Stimulated activated naive B cell treated with anti-CD40 and anti-IgM and Interleukin-4, amounts not matched to agents 10 μg/mL and 1 μg/mL and 100 μg/mL, for 72 hours (primary cell): ENCODE measurements at regions not wholly inside any gene's neighbourhood (a gene's known extent, or its start where the extent isn't known, plus 50 kb on each side); places are given as distances from the start of the nearest gene placed in this dataset.
A peak's percentile ranks its signal among the peaks of the same experiment; 100 is the strongest.

Experiments
- ATAC-seq, 2 donors: fragments of 150-1000 bp; cut with Tn5 transposase; replicated peaks; 2 replicates each; pipeline ENCODE4 v1.10.0; 2021; ENCODE audit warnings: moderate library complexity in 1 of 2
- DNase-seq: peaks from one replicate; pipeline ENCODE4 v3.0.0; 2021
- H3K27ac Mint-ChIP-seq: one replicate; pipeline ENCODE4 v1.8.0; 2022; ENCODE audit warnings: mild to moderate bottlenecking, mixed read lengths
- H3K27me3 Mint-ChIP-seq, 2 donors: one replicate each; pipeline ENCODE4 v1.8.0; 2022; ENCODE audit warnings: mixed read lengths in 2 of 2
- H3K36me3 Mint-ChIP-seq, 2 donors: one replicate each; pipeline ENCODE4 v1.8.0; 2022; ENCODE audit warnings: mixed read lengths in 2 of 2, mild to moderate bottlenecking in 1 of 2
- H3K4me1 Mint-ChIP-seq, 2 donors: one replicate each; pipeline ENCODE4 v1.8.0; 2022; ENCODE audit warnings: mixed read lengths in 2 of 2, mild to moderate bottlenecking in 1 of 2
- H3K4me3 Mint-ChIP-seq, 2 donors: one replicate each; pipeline ENCODE4 v1.8.0; 2022; ENCODE audit warnings: mild to moderate bottlenecking in 2 of 2, mixed read lengths in 2 of 2, moderate library complexity in 1 of 2
- H3K9me3 Mint-ChIP-seq, 2 donors: one replicate each; pipeline ENCODE4 v1.8.0; 2022; ENCODE audit warnings: mixed read lengths in 2 of 2, mild to moderate bottlenecking in 1 of 2

DNA sequence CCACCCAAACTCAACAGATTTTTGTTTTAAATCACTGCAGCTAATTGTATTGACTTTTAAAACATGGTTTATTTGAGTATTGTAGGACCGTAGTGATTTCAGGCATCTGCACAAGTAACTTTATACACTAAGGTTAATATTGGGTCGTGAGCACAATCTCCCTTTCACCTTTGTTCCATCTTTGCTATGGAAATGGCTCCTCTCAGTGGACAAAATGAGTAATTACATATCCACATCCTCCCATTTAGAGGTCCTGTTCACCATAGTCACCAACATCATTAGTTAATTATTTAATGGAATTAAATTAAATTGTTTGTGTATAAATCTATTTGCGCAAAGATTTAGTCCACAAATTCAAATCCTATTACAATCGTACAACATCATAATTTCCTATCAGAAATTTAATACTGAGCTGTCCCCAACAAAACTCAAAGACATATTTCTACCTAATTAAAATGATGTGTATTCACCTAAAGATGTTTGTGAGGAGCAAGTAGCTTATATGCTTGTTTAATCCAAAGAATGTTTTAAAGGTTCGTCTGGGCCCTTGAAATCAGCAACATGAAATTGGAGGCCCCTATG is 173.0 kb upstream of the DAPK1 start:
- no peak overlapping the region for H3K4me3 Mint-ChIP-seq

DNA sequence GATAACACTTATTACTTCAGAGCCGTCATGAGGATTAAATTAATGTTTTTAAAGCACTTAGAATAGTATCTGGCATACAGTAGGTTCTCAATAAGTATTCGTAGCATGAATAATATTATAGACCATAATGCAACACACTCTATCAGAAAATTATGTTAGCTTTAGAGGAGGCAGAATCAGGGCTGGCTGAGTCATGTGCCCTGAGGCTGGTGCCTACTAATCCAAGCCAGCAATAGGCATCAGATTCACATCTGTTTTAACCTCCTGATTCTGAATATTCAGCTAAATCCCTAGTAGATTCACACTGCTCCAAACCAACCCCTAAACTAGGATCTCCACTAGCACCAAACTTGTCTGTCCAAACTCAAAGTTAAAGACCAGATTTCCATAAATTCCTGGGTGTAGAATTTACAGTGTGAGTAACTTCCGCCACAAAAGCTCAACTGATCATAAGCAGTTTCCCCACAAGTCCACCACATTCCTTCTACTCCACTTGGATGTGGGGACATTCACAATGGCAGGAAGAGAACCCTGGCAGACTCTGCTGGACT is 170.0 kb upstream of the DAPK1 start:
- Mint-ChIP-seq H3K4me3 (no peak overlapping the region), H3K27ac (no peak overlapping the region), H3K4me1 (no peaks in the 10 kb centered on the region), H3K27me3 (peaks cover 4 to 8% of the 10 kb centered on the region in 2 donors), H3K9me3 (peaks cover 5 to 9% of the 10 kb centered on the region in 2 donors), H3K36me3 (peaks cover 3 to 4% of the 10 kb centered on the region in 2 donors)
- no peak for ATAC-seq
- no peak for DNase-seq

More for the DNA sequence above, 173.0 kb upstream of the DAPK1 start:
- DNase-seq (no peak), ATAC-seq (peak; percentile 54 to 56)
- H3K27me3 Mint-ChIP-seq, result peaks cover 8 to 10% of the 10 kb centered on the region in 2 donors
- no peaks in the 10 kb centered on the region for H3K36me3 Mint-ChIP-seq
- no peaks in the 10 kb centered on the region for H3K9me3 Mint-ChIP-seq
- no peak overlapping the region for H3K27ac Mint-ChIP-seq
- no peaks in the 10 kb centered on the region for H3K4me1 Mint-ChIP-seq

DNA sequence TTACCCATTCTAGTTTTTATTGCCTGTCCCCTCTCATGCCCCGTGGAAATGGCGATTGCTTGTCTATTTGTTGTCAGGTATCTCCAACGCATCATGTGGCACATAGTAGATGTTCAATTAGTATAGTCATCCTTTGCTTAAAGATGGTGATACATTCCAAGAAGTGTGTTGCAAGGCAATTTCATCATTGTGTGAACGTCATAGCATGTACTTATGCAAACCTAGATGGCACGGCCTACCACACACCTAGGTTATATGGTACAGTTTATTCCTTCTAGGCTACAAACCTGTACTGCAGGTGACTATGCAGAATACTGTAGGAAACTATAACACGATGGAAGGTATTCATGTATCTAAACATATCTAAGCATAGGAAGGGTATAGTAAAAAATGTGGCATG is 163.9 kb upstream of the DAPK1 start:
- H3K27me3 Mint-ChIP-seq, result peaks cover 25 to 37% of the 10 kb centered on the region in 2 donors
- ATAC-seq, result no peak

DNA sequence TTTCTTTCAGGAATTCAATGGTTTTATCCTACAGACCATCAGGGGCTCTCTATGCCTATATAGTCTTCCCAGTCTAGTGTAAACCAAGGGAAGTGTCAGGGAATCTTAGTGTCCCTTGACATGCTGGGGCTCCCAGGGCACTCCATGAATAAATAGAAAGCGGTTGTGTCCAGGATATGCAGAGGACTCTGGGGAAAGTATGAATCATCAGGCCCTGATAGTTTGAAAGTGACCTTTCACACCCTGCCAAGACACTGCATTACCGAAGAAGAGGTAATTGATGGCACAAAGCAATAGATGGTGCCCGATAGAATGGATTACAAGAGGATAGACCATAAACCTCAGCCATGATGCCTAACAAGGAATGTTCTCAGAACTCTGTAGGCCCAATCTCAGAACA is 163.3 kb upstream of the DAPK1 start:
- Mint-ChIP-seq H3K4me1 (peaks cover 4 to 7% of the 10 kb centered on the region in 2 donors), H3K4me3 (no peak overlapping the region), H3K27ac (no peak overlapping the region)

More for the DNA sequence above, 163.9 kb upstream of the DAPK1 start:
- peaks cover 4 to 7% of the 10 kb centered on the region in 2 donors for H3K4me1 Mint-ChIP-seq
- no peak for DNase-seq
- H3K9me3 Mint-ChIP-seq, result peaks cover 5 to 9% of the 10 kb centered on the region in 2 donors
- H3K4me3 Mint-ChIP-seq, result no peak overlapping the region
- H3K27ac Mint-ChIP-seq, result no peak overlapping the region
- peaks cover 3 to 4% of the 10 kb centered on the region in 2 donors for H3K36me3 Mint-ChIP-seq

DNA sequence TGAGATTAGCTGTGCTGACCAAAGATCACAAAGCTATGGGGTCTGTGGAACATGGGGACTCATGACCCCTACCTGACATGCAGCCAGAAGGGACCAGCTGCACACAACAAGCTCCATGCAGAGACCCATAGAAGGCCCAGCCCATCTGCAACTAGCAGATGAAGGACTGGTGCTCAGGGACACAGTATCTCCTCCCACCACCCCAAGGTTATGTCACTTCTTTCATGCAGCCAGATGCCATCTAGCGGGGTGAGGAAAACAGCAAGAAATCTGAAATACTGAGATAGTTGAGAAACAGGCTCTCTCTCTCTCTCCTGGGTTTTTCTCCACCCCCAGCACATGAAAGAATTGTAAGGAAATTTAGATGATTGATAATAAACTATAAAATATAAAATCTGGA is 161.3 kb upstream of the DAPK1 start:
- Mint-ChIP-seq H3K4me1 (peaks cover 4 to 7% of the 10 kb centered on the region in 2 donors), H3K9me3 (peaks cover 0 to 1% of the 10 kb centered on the region in 2 donors), H3K36me3 (no peaks in the 10 kb centered on the region), H3K27me3 (peaks cover 27 to 43% of the 10 kb centered on the region in 2 donors), H3K27ac (no peak overlapping the region), H3K4me3 (no peak overlapping the region)
- ATAC-seq (no peak), DNase-seq (no peak)

More for the DNA sequence above, 163.3 kb upstream of the DAPK1 start:
- peaks cover 3 to 4% of the 10 kb centered on the region in 2 donors for H3K36me3 Mint-ChIP-seq
- ATAC-seq, result no peak
- H3K9me3 Mint-ChIP-seq, result peaks cover 5 to 9% of the 10 kb centered on the region in 2 donors
- peaks cover 25 to 37% of the 10 kb centered on the region in 2 donors for H3K27me3 Mint-ChIP-seq
- DNase-seq, result no peak

DNA sequence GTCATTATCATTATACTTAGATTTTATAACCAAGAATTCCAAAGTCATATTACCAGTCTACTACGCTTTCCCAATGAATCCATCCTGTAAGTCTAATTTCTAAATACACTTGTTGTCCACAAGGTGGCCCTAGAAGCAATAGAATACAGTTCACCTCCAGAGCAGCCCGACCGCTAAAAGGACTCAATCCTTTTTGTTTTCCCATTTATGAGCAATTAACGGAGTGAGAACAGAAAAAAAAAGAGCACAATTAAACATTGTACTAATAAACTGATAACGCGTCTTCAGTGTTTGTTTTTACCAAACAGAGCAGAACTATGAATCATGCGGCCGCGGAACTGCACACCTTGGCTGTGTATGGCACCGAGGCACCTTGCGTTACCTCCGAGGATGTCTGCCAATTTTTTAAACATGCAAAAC is 160.7 kb upstream of the DAPK1 start:
- peak; percentile 45 to 53 for ATAC-seq
- H3K27ac Mint-ChIP-seq, result no peak overlapping the region
- no peaks in the 10 kb centered on the region for H3K9me3 Mint-ChIP-seq
- H3K36me3 Mint-ChIP-seq, result no peaks in the 10 kb centered on the region
- H3K4me3 Mint-ChIP-seq, result peak overlapping the region in 1 of 2 donors; percentile 54
- no peak for DNase-seq
- H3K27me3 Mint-ChIP-seq, result peaks cover 27 to 43% of the 10 kb centered on the region in 2 donors
- peaks cover 4 to 7% of the 10 kb centered on the region in 2 donors for H3K4me1 Mint-ChIP-seq

DNA sequence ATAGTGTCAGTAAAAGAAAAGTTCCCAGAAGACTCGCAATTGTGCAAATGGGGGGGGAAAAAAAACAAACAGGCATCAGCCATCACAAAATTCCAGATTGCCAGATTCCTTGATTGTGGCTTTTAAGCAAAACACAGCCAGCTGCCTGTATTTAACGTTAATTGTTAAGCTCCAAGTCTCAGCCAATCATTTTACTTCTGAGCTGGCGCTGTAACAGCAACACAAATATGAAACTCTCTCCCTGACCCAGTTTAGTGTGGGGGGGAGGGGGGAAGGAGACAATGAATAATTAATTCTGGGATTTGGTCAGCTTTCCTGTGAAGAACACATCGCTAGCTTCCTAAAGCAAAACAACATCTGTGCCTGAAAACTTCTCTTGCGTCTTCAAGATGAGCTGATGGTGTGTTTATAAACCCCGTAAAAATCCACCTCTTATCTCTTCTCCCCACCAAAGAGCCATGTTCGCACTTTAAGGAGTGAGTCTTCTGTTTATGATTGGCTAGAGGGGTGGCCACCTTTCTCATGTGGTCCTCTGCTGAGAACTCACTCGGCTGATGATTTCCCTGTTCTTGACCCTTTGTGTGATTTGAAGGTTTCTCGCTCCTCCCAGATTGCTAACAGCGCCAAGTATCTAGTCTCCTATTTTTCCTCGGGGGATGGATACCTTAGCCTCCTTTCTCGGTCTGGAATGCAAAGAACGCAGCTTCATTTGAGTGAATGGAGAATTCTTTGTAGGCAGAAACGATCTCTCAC is 160.2 kb upstream of the DAPK1 start:
- H3K9me3 Mint-ChIP-seq, result no peaks in the 10 kb centered on the region
- ATAC-seq (no peak), DNase-seq (no peak)
- no peaks in the 10 kb centered on the region for H3K36me3 Mint-ChIP-seq
- H3K27me3 Mint-ChIP-seq, result peaks cover 27 to 43% of the 10 kb centered on the region in 2 donors
- peaks cover 4 to 7% of the 10 kb centered on the region in 2 donors for H3K4me1 Mint-ChIP-seq
- peak overlapping the region in 1 of 2 donors; percentile 54 for H3K4me3 Mint-ChIP-seq
- H3K27ac Mint-ChIP-seq, result no peak overlapping the region

DNA sequence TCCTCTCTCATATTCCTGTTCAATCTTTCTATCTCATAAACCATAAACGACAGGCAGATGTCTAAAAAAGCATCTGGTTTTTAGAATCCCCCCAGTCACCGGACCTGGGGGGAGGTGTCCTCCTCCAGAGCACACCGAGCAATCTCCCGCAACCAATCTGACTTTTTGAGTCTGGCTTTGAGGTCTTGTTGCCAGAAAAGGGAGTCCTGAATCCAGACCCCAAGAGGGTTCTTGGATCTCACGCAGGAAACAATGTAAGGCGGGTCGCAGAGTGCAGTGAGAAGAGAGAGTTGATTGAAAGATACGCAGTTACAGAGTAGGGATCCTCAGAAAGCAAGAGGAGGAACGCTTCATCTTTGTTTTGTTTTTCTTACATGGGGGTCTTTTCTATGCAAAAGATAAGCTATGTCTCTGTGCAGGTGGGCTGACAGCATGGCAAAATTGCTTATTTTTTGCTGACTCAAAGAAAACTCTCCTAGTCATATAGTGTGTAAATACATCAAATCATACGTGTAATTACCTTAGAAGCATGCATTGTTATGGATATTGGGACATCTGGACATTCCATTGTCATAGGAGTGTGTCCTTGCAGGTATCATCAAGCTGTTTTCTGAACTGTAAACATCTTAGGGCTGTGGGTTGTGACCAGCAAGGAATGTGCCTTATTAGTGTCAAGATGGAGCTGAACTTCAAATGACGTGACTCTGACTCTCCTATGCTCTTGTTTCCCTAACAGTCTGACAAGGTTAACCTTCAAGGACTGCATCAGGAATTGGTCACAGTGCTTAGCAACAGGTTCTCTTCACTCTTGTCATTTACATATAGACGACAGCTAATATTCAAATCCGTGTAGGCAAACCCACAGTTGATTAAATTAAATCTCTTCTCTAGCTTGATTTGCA is 159.3 kb upstream of the DAPK1 start:
- H3K36me3 Mint-ChIP-seq, result no peaks in the 10 kb centered on the region

DNA sequence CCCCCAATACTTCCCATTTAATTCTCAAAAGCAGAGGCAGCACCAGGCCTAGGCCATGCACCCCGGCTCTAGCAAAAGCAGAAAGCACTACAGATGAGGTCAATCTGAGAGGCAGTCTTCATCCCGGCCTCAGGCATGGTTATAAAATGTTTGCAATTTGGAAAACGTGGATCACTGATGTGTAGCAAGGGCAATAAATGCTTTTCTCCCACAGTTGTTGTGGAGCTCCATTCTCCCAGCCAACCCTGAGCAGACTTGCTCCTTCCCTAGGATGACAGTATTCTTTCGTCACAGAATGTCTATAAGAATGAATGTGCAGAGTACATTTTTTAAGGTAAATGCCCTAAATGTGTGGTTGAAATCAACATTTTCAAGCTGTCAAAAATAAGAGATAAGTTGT is 157.3 kb upstream of the DAPK1 start:
- Mint-ChIP-seq H3K27me3 (peaks cover 26 to 40% of the 10 kb centered on the region in 2 donors), H3K4me3 (no peak overlapping the region), H3K36me3 (no peaks in the 10 kb centered on the region), H3K4me1 (peaks cover 4 to 7% of the 10 kb centered on the region in 2 donors), H3K9me3 (no peaks in the 10 kb centered on the region), H3K27ac (no peak overlapping the region)
- DNase-seq (no peak), ATAC-seq (no peak)

More for the DNA sequence above, 159.3 kb upstream of the DAPK1 start:
- peaks cover 27 to 42% of the 10 kb centered on the region in 2 donors for H3K27me3 Mint-ChIP-seq
- H3K4me1 Mint-ChIP-seq, result peaks cover 4 to 7% of the 10 kb centered on the region in 2 donors
- no peak overlapping the region for H3K4me3 Mint-ChIP-seq
- no peaks in the 10 kb centered on the region for H3K9me3 Mint-ChIP-seq
- DNase-seq (no peak), ATAC-seq (no peak)
- H3K27ac Mint-ChIP-seq, result no peak overlapping the region

DNA sequence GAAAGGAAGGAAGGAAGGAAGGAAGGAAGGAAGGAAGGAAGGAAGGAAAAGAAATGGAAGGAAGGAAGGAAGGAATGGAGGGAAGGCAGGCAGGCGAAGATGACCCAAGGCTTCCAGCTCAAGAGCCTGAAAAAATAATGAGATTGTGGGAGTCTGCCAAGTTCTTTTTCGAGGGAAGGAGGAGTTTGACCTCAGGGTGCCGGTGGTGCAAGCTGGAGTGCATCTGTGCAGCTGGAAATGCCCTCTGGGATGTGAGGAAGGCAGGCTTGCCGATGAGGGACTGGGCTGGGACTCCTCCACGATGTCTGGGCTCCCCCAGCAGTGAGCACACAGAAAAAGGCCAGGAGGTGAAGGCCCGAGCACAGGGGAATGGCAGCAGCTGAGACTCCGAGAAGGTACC is 154.9 kb upstream of the DAPK1 start:
- ATAC-seq (no peak), DNase-seq (no peak)
- Mint-ChIP-seq H3K27ac (no peak overlapping the region), H3K4me1 (no peaks in the 10 kb centered on the region), H3K27me3 (peaks cover 15 to 31% of the 10 kb centered on the region in 2 donors), H3K36me3 (no peaks in the 10 kb centered on the region), H3K4me3 (no peak overlapping the region), H3K9me3 (no peaks in the 10 kb centered on the region)

DNA sequence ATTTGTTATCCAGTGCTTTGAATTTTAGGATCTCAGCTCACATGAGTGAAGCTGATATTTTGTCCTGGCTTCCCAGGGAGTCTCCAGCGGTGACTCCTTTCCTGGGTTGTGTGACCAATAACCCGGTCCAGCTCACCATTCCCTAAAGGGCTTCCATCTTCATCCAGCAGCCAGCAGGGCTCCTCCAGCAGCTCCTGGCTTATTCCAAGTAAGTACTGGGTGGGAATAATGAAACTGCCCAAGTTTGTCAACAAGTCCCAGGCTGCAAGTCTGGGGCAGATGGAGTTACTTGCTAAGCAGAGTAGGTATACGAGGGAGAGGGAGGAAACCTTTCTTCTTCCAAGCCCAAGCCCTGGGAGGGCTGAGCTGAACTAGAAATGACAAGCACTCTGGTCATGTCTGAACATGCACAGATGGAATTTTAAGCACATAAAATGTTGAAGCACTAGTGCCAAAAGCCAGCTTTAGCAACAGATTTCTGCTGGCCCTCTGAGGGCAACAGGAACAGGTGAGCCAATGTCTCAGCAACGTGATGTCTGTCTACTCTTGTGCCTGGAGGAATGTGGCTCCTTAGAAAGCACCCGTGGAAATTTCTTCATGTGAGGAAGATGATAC is 153.7 kb upstream of the DAPK1 start:
- no peaks in the 10 kb centered on the region for H3K4me1 Mint-ChIP-seq
- DNase-seq (no peak), ATAC-seq (no peak)
- H3K27ac Mint-ChIP-seq, result no peak overlapping the region
- no peaks in the 10 kb centered on the region for H3K9me3 Mint-ChIP-seq
- H3K27me3 Mint-ChIP-seq, result peaks cover 7 to 22% of the 10 kb centered on the region in 2 donors
- no peaks in the 10 kb centered on the region for H3K36me3 Mint-ChIP-seq
- no peak overlapping the region for H3K4me3 Mint-ChIP-seq

DNA sequence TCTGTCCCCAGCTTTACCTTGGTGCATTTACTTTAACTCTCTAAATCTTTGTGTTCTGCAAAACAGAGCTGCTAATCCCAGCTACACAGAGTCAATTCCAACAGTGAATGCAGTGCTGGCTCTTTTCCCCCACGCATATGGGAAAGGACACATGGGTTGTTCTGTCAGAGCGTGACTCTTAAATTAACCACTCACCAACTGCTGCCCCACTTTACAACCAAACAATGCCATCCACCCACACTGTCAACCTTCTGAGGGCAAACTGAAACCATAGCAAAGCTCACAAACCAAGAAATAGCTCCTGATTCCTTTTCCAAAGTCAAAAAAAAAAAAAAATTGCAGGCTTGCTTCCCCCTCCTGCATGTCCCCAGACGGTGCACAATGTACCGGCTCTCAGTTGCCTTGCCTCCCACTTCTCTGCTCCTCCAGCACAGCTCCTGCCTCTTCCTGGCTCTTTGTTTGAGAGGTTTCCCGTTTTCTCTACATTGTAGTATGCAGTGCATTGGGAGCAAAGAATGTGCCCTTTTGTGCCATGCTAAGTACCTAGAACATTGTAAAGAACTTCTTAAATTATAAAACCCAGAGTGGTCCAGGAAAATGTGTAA is 151.5 kb upstream of the DAPK1 start:
- H3K27ac Mint-ChIP-seq, result no peak overlapping the region
- H3K36me3 Mint-ChIP-seq, result no peaks in the 10 kb centered on the region

DNA sequence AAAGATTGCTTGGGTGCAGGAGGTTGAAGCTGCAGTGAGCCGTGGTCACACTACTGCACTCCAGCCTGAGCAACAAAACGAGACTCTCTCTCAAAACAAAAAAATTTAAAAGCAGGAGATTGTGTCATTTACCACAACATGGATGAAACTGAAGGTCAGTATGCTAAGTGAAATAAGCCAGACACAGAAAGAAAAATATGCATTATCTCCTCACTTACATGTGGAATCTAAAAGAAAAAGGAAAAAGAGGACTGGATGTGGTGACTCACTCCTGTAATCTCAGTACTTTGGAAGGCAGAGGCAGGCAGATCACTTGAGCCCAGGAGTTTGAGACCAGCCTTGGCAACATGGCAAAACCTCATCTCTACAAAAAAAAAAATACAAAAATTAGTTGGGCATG is 146.8 kb upstream of the DAPK1 start:
- no peak for DNase-seq
- Mint-ChIP-seq H3K9me3 (peaks cover 3 to 5% of the 10 kb centered on the region in 2 donors), H3K4me1 (no peaks in the 10 kb centered on the region), H3K4me3 (no peak overlapping the region), H3K27me3 (peaks cover 6 to 9% of the 10 kb centered on the region in 2 donors), H3K27ac (no peak overlapping the region), H3K36me3 (no peaks in the 10 kb centered on the region)
- no peak for ATAC-seq

More for the DNA sequence above, 151.5 kb upstream of the DAPK1 start:
- H3K4me3 Mint-ChIP-seq, result no peak overlapping the region
- ATAC-seq, result no peak
- peaks cover 3 to 5% of the 10 kb centered on the region in 2 donors for H3K9me3 Mint-ChIP-seq
- H3K27me3 Mint-ChIP-seq, result peaks cover 4 to 16% of the 10 kb centered on the region in 2 donors
- DNase-seq, result no peak
- no peaks in the 10 kb centered on the region for H3K4me1 Mint-ChIP-seq
